ENCODE measurements at regions not wholly inside any gene's neighbourhood (a gene's known extent, or its start where the extent isn't known, plus 50 kb on each side); places are given as distances from the start of the nearest gene placed in this dataset.

DNA sequence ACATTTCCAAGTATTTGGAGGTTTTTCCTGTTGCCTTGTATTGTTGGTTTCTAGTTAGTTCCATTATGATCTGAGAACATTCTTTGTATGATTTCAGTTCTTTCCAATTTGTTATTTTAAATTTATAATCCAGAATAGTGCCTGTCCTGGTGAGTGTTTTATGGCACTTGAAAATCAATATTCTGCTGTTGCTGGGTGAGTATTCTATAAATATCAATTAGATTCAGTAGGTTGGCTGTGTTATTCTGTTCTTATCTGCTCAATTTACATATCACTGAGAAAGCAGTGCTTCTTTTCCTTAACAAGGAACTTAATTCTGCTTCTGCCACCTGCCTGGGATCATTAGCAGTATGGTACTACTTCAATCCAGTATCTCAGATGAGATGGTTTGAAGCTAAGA, 123.5 kb downstream of the SNX19 start:
- TF ChIP-seq, protein P1, sequence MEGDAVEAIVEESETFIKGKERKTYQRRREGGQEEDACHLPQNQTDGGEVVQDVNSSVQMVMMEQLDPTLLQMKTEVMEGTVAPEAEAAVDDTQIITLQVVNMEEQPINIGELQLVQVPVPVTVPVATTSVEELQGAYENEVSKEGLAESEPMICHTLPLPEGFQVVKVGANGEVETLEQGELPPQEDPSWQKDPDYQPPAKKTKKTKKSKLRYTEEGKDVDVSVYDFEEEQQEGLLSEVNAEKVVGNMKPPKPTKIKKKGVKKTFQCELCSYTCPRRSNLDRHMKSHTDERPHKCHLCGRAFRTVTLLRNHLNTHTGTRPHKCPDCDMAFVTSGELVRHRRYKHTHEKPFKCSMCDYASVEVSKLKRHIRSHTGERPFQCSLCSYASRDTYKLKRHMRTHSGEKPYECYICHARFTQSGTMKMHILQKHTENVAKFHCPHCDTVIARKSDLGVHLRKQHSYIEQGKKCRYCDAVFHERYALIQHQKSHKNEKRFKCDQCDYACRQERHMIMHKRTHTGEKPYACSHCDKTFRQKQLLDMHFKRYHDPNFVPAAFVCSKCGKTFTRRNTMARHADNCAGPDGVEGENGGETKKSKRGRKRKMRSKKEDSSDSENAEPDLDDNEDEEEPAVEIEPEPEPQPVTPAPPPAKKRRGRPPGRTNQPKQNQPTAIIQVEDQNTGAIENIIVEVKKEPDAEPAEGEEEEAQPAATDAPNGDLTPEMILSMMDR (IDR thresholded peaks at IDR 0.05; ENCODE audit: borderline replicate concordance, extremely low read depth, low read length, poor library complexity, severe bottlenecking) = no peak
- TF ChIP-seq EZH2 (IDR thresholded peaks at IDR 0.05; ENCODE audit: borderline replicate concordance, low read depth, low read length, severe bottlenecking) = no peak
